ENCODE measurements at regions not wholly inside any gene's neighbourhood (a gene's known extent, or its start where the extent isn't known, plus 50 kb on each side); places are given as distances from the start of the nearest gene placed in this dataset.
A peak's percentile ranks its signal among the peaks of the same experiment; 100 is the strongest.

DNA sequence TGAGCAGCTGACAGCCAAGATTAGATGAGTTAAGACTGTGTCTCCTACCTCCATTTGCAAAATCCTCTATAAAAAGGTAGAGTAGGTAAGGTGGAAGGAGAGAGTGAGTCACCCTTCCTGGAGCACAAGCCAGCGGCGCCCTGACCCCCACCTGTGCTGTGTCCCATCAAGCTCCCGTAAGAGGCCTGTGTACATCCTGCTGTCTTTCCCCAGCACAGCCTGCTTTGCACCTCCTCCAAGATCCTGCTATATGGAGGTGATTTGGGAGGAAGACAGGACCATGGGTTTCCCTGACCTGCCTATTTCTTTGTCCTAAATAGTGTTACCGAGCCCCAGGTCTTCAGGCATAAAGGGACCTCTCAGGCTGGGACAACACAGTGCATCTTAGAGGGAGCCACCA lies 62.3 kb upstream of the UQCRFS1 start:
- WGBS, 2 donors: 85 to 88% methylated on average over 4 of the region's 4 CpGs
- intact Hi-C loops (cut with DNase I): no loop called here
- H3K4me3 ChIP-seq: no peak overlapping the region
- H3K36me3 ChIP-seq: no peaks in the 10 kb centered on the region
- ATAC-seq: no peak
- DNase-seq: no peak
- no peaks in the 10 kb centered on the region for H3K4me1 ChIP-seq
- H3K9me3 ChIP-seq: peaks cover 0 to 12% (median 0%) of the 10 kb centered on the region in 11 donors
- TF ChIP-seq, protein P1, sequence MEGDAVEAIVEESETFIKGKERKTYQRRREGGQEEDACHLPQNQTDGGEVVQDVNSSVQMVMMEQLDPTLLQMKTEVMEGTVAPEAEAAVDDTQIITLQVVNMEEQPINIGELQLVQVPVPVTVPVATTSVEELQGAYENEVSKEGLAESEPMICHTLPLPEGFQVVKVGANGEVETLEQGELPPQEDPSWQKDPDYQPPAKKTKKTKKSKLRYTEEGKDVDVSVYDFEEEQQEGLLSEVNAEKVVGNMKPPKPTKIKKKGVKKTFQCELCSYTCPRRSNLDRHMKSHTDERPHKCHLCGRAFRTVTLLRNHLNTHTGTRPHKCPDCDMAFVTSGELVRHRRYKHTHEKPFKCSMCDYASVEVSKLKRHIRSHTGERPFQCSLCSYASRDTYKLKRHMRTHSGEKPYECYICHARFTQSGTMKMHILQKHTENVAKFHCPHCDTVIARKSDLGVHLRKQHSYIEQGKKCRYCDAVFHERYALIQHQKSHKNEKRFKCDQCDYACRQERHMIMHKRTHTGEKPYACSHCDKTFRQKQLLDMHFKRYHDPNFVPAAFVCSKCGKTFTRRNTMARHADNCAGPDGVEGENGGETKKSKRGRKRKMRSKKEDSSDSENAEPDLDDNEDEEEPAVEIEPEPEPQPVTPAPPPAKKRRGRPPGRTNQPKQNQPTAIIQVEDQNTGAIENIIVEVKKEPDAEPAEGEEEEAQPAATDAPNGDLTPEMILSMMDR (IDR thresholded peaks at IDR 0.05): no peak
- peaks cover 0 to 31% (median 12%) of the 10 kb centered on the region in 7 donors for H3K27me3 ChIP-seq
- H3K27ac ChIP-seq: no peak overlapping the region

DNA sequence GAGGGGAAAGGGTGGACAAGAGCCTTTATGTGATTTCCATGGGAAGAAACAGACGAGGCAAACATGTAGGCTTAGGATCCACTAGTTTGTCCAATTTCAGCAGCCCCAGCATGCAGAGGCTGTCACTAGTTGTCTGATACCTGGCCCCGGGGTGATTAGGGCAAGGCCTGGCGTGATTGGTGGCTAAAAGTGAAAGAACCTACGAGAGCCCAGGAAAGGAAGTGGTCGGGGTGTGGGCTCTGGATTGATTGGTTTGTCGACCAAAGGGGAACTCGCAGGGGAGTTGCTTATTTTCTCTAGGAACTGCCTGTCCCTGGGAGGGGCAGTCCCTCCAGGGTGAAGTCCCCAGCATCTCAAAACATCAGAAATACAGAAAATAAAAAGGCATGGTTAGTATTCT lies 64.2 kb upstream of the UQCRFS1 start:
- TF ChIP-seq, protein P1 (IDR thresholded peaks at IDR 0.05): no peak
- Histone ChIP-seq H3K27me3 (peaks cover 0 to 40% (median 18%) of the 10 kb centered on the region in 7 donors), H3K9me3 (no peaks in the 10 kb centered on the region), H3K36me3 (no peaks in the 10 kb centered on the region), H3K4me3 (no peak overlapping the region), H3K27ac (no peak overlapping the region), H3K4me1 (no peaks in the 10 kb centered on the region)
- ATAC-seq: peak in 3 of 8 donors; percentile 42 to 71 (median 58)
- intact Hi-C loops (cut with DNase I): no loop called here
- WGBS, 2 donors: 29 to 38% methylated on average over 7 of the region's 7 CpGs
- DNase-seq: peak in 1 of 2 donors; percentile 8

DNA sequence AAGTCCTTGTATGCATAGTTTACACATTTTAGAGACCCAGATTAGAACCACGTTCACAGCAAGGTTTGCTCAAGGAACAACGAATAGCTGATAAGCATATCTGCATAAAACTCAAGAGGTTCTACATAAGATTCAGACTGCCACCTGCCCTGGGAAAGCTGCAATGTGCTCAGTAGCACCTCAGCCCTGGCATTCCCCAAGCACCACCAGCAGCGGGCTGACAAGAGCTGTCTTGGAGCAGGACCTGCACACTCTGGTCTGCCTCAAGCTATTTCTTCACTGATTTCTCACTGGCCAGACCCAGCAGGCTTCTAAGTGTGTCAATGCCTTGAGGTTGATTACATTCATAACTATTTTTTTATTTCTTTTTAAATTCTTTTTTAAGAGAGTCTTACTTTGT lies 65.8 kb upstream of the UQCRFS1 start:
- 26 to 32% methylated on average over 3 of the region's 3 CpGs for WGBS, 2 donors
- Histone ChIP-seq H3K4me3 (no peak overlapping the region), H3K27me3 (peaks cover 0 to 56% (median 25%) of the 10 kb centered on the region in 7 donors), H3K36me3 (no peaks in the 10 kb centered on the region), H3K27ac (no peak overlapping the region), H3K9me3 (no peaks in the 10 kb centered on the region), H3K4me1 (no peaks in the 10 kb centered on the region)
- DNase-seq (no peak), ATAC-seq (no peak)
- intact Hi-C loops (cut with DNase I): no loop called here
- TF ChIP-seq, protein P1 (IDR thresholded peaks at IDR 0.05): no peak

DNA sequence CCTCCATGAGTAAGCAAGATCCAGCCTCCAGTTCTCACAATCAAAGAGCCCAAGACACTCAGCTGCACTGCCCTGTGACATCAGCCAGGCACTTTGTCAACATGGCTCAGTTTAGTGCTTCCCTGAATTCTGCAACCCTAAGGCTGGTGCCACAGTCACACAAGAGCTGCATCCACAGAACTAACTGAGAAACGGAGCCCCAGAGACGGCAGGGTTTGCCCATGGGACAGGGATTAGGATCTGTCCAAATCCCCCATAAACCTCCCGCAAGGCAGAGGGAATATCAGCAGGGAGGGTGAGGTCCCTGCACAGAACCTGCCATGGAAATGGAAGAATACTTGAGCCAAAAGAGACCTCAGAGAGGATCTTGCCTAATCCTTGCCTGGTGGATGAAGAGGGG lies 70.4 kb upstream of the UQCRFS1 start:
- Histone ChIP-seq H3K4me1 (no peaks in the 10 kb centered on the region), H3K27me3 (peaks cover 0 to 64% (median 24%) of the 10 kb centered on the region in 7 donors), H3K9me3 (peaks cover 0 to 6% (median 0%) of the 10 kb centered on the region in 11 donors), H3K27ac (no peak overlapping the region), H3K36me3 (no peaks in the 10 kb centered on the region), H3K4me3 (no peak overlapping the region)
- no peak for DNase-seq
- 60 to 62% methylated on average over 3 of the region's 3 CpGs for WGBS, 2 donors
- intact Hi-C loops (cut with DNase I): loop anchor here in 1 of 10 donors (10.0 kb wide), 1 partner anchor 241 kb away; the partner anchor contains the start of gene VSTM2B
- TF ChIP-seq, protein P1 (IDR thresholded peaks at IDR 0.05): no peak
- ATAC-seq: no peak
